Tibial nerve (tissue), 4 donors: ENCODE measurements at regions not wholly inside any gene's neighbourhood (a gene's known extent, or its start where the extent isn't known, plus 50 kb on each side); places are given as distances from the start of the nearest gene placed in this dataset.

ENCODE experiments used
- EP300 ChIP-seq, 2 donors: sonication (generic); formaldehyde crosslinking; IDR thresholded peaks; one replicate each; pipeline ENCODE4 v1.6.1; 2017; ENCODE audit warnings: antibody characterized with exemption in 2 of 2, mild to moderate bottlenecking in 1 of 2
- TF ChIP-seq, protein P1 (sequence below), 5 experiments: fragments of 200-600 bp in 3 of 5; fragments of 450-650 bp in 2 of 5; sonication (generic) in 3 of 5; IDR thresholded peaks; one replicate each; pipeline ENCODE4 v1.5.1; 2016 to 2019; ENCODE audit warnings: antibody characterized with exemption in 5 of 5, mild to moderate bottlenecking in 3 of 5, moderate library complexity in 2 of 5

DNA sequence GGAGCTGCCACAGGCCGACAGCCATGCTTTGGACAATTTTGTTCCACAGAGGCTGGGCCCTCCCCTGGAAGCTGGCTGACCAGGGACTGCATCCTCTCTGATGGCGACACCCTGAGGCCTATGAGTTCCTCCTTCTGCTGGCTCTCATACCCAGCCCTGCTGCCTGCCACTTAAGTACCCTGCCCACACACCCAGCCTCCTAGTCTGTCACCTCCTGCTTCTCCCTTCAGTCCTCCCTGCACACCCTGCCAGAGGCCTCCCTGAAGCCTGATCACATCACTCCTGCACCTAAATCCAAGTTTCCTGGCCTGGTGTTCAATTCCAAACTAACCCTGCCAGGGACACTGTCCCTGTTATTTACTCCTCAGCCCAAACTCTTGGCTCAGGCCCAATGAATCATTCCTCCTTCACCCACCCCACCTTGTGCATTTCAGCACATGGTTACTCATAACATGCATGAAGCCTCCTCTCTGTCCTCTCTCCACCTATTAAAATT lies 136.7 kb upstream of the NECTIN1 start:
- TF ChIP-seq, protein P1, sequence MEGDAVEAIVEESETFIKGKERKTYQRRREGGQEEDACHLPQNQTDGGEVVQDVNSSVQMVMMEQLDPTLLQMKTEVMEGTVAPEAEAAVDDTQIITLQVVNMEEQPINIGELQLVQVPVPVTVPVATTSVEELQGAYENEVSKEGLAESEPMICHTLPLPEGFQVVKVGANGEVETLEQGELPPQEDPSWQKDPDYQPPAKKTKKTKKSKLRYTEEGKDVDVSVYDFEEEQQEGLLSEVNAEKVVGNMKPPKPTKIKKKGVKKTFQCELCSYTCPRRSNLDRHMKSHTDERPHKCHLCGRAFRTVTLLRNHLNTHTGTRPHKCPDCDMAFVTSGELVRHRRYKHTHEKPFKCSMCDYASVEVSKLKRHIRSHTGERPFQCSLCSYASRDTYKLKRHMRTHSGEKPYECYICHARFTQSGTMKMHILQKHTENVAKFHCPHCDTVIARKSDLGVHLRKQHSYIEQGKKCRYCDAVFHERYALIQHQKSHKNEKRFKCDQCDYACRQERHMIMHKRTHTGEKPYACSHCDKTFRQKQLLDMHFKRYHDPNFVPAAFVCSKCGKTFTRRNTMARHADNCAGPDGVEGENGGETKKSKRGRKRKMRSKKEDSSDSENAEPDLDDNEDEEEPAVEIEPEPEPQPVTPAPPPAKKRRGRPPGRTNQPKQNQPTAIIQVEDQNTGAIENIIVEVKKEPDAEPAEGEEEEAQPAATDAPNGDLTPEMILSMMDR (IDR thresholded peaks at IDR 0.05) = no peak
- TF ChIP-seq EP300 (IDR thresholded peaks at IDR 0.05) = no peak
